GM12878 (cell line): ENCODE measurements at regions not wholly inside any gene's neighbourhood (a gene's known extent, or its start where the extent isn't known, plus 50 kb on each side); places are given as distances from the start of the nearest gene placed in this dataset.

ENCODE experiments used
- ATAC-seq: fragments of 200-7000 bp; cut with Tn5 transposase; 3 replicates; pipeline ENCODE4 v1.9.1; 2020; ENCODE audit warnings: mild to moderate bottlenecking, moderate library complexity
- BruUV-seq: library from RNA; stranded (reverse); fragments of 400-500 nt; replicated peaks from 2 replicates; lab custom pipeline; 2021; lab: Mats Ljungman, UMichigan
- CTCF ChIA-PET: fragments of 300-600 bp; sonication (Branson Sonifier 250); formaldehyde crosslinking; extraction: SDS; loops from one replicate; lab custom pipeline; 2021; ENCODE audit warnings: inconsistent platforms; lab: Yijun Ruan, JAX
- POLR2A ChIA-PET: fragments of 350-600 bp; formaldehyde crosslinking; extraction: SDS; loops from one replicate; lab custom pipeline; 2021; ENCODE audit warnings: inconsistent platforms; lab: Charles Lee
- RAD21 ChIA-PET: fragments of 300-600 bp; sonication (Branson Sonifier 250); formaldehyde crosslinking; loops from one replicate; lab custom pipeline; 2023; ENCODE audit warnings: antibody characterized with exemption; ENCODE audit not compliant: unreplicated experiment; lab: Charles Lee
- SMC1A ChIA-PET: fragments of 300-600 bp; sonication (Branson Sonifier 250); formaldehyde crosslinking; loops from one replicate; lab custom pipeline; 2023; ENCODE audit not compliant: unreplicated experiment, uncharacterized antibody; lab: Charles Lee
- DNase-seq: peaks from one replicate; pipeline ENCODE4 v3.0.0-alpha.2; 2011; ENCODE audit warnings: low read depth, low spot score
- FAIRE-seq: peaks from 3 replicates; lab custom pipeline; 2011; peaks lifted over from hg19 to GRCh38; lab: Jason Lieb, UNC
- H2AFZ ChIP-seq: 2 replicates; pipeline ENCODE4 v1.6.0; 2011; ENCODE audit warnings: low read depth, low read length, control low read depth; ENCODE audit not compliant: control insufficient read depth
- H3K27ac ChIP-seq: 2 replicates; pipeline ENCODE4 v1.5.1; 2011; ENCODE audit warnings: control low read depth; ENCODE audit not compliant: control insufficient read depth, insufficient read depth
- H3K27me3 ChIP-seq, 2 experiments: replicated peaks in 1 of 2; 2 replicates each; pipeline versions ENCODE4 v1.6.0 to v1.6.1; 2011; ENCODE audit warnings: low read length in 1 of 2; ENCODE audit not compliant: control insufficient read depth in 2 of 2, insufficient read depth in 2 of 2
- H3K36me3 ChIP-seq, 2 experiments: 2 replicates each; pipeline ENCODE4 v1.5.1; 2011; ENCODE audit warnings: low read length in 1 of 2; ENCODE audit not compliant: control insufficient read depth in 2 of 2, insufficient read depth in 2 of 2
- H3K4me1 ChIP-seq: 2 replicates; pipeline ENCODE4 v1.6.1; 2011; ENCODE audit warnings: mild to moderate bottlenecking, low read length, moderate library complexity, mixed read lengths; ENCODE audit not compliant: control insufficient read depth, insufficient read depth
- H3K4me2 ChIP-seq: 2 replicates; pipeline ENCODE4 v1.6.0; 2011; ENCODE audit warnings: control low read depth; ENCODE audit not compliant: control insufficient read depth, insufficient read depth
- H3K4me3 ChIP-seq: fragments of 200-600 bp; sonication (generic); 2 replicates; pipeline ENCODE4 v1.5.1; 2016
- H3K79me2 ChIP-seq: 2 replicates; pipeline ENCODE4 v1.6.0; 2011; ENCODE audit warnings: low read length; ENCODE audit not compliant: control insufficient read depth, insufficient read depth
- H3K9ac ChIP-seq: 2 replicates; pipeline ENCODE4 v1.8.0; 2011; ENCODE audit warnings: low read length, control low read depth, mixed read lengths; ENCODE audit not compliant: control insufficient read depth, insufficient read depth
- H3K9me3 ChIP-seq: replicated peaks from 3 replicates; pipeline ENCODE4 v1.5.1; 2011; ENCODE audit warnings: mild to moderate bottlenecking, low read length; ENCODE audit not compliant: control insufficient read depth, insufficient read depth
- H4K20me1 ChIP-seq: 2 replicates; pipeline ENCODE4 v1.6.0; 2011; ENCODE audit not compliant: control insufficient read depth, insufficient read depth
- E4F1 ChIP-seq: fragments of 450-650 bp; IDR thresholded peaks from 2 replicates; pipeline ENCODE4 v1.6.1; 2018; ENCODE audit warnings: borderline replicate concordance, mild to moderate bottlenecking; ENCODE audit not compliant: partially characterized antibody
- IRF4 ChIP-seq: IDR thresholded peaks from 2 replicates; pipeline ENCODE4 v1.6.1; 2011; ENCODE audit warnings: low read depth, low read length
- KLF5 ChIP-seq: fragments of 450-650 bp; IDR thresholded peaks from 2 replicates; pipeline ENCODE4 v1.6.1; 2014; ENCODE audit warnings: mild to moderate bottlenecking; ENCODE audit not compliant: partially characterized antibody
- NR2F1 ChIP-seq: fragments of 450-650 bp; conservative IDR thresholded peaks from 2 replicates; pipeline ENCODE4 v1.6.1; 2017; ENCODE audit warnings: mild to moderate bottlenecking
- POLR2AphosphoS2 ChIP-seq: IDR thresholded peaks from 2 replicates; pipeline ENCODE4 v1.6.1; 2011; ENCODE audit warnings: low read depth, mild to moderate bottlenecking, low read length, improper control_type of control experiment, moderate library complexity
- RBBP5 ChIP-seq: fragments of 200-600 bp; sonication (generic); conservative IDR thresholded peaks from 2 replicates; pipeline ENCODE4 v1.6.1; 2016
- RELB ChIP-seq: fragments of 450-650 bp; IDR thresholded peaks from 2 replicates; pipeline ENCODE4 v1.6.1; 2017; ENCODE audit warnings: low read depth, mild to moderate bottlenecking, moderate library complexity
- SREBF2 ChIP-seq: IDR thresholded peaks from 2 replicates; pipeline ENCODE4 v1.6.1; 2012; ENCODE audit warnings: mild to moderate bottlenecking, low read length
- TCF12 ChIP-seq: IDR thresholded peaks from 2 replicates; pipeline ENCODE4 v1.6.1; 2011; ENCODE audit warnings: low read depth, mild to moderate bottlenecking, low read length
- ZBED1 ChIP-seq: IDR thresholded peaks from 2 replicates; pipeline ENCODE4 v1.6.1; 2016; ENCODE audit warnings: borderline replicate concordance
- ZNF207 ChIP-seq: fragments of 450-650 bp; IDR thresholded peaks from 2 replicates; pipeline ENCODE4 v1.6.1; 2014; ENCODE audit warnings: antibody characterized with exemption, mild to moderate bottlenecking, borderline replicate concordance
- ZNF622 ChIP-seq: fragments of 450-650 bp; IDR thresholded peaks from 2 replicates; pipeline ENCODE4 v1.6.1; 2017; ENCODE audit warnings: mild to moderate bottlenecking, inconsistent platforms
- WGBS: methylation state at CpG from one replicate; pipeline ENCODE4 v1.1.6; 2016; ENCODE audit warnings: low lambda C conversion rate; ENCODE audit not compliant: insufficient replicate concordance, insufficient coverage; ENCODE audit errors: missing lambda C conversion rate; 5-methylcytosine and 5-hydroxymethylcytosine counted together
- in situ Hi-C: fragments of 300-500 bp; cut with MboI; formaldehyde crosslinking; loops from 9 replicates; pipeline ENCODE4 v1.14.3; 2018; ENCODE audit warnings: mixed read lengths
- intact Hi-C: fragments of 100-400 bp; cut with micrococcal nuclease; formaldehyde crosslinking; loops from one replicate; pipeline ENCODE4 v1.14.2; 2022; ENCODE audit not compliant: unreplicated experiment

GRCh38 chr2:236658974-236659757 is 89.5 kb downstream of the ACKR3 start:
- in situ Hi-C loops, result no loop called here
- H3K9ac ChIP-seq, result no peak overlapping the region
- POLR2A ChIA-PET, result no interaction called here
- BruUV-seq, result no TSS peak
- no peak for FAIRE-seq
- intact Hi-C loops, result no loop called here
- no peak for DNase-seq
- TF ChIP-seq ZBED1 (no peak), TCF12 (no peak), RELB (no peak), IRF4 (no peak), POLR2AphosphoS2 (no peak), SREBF2 (no peak), E4F1 (no peak), ZNF622 (no peak), KLF5 (no peak), ZNF207 (no peak), RBBP5 (no peak), NR2F1 (no peak)
- no peak overlapping the region for H3K4me3 ChIP-seq
- H4K20me1 ChIP-seq, result no peaks in the 10 kb centered on the region
- H3K36me3 ChIP-seq, result no peaks in the 10 kb centered on the region
- no peaks in the 10 kb centered on the region for H3K9me3 ChIP-seq
- WGBS, result 40% methylated on average over 16 of the region's 16 CpGs
- SMC1A ChIA-PET, result no interaction called here
- ATAC-seq, result no peak
- H3K27ac ChIP-seq, result no peak overlapping the region
- no peaks in the 10 kb centered on the region for H3K4me1 ChIP-seq
- H2AFZ ChIP-seq, result no peak overlapping the region
- RAD21 ChIA-PET, result no interaction called here
- H3K27me3 ChIP-seq, result peaks cover 0 to 3% of the 10 kb centered on the region in 2 experiments; a peak in 1 of 4 replicates
- H3K4me2 ChIP-seq, result no peak overlapping the region
- H3K79me2 ChIP-seq, result no peaks in the 10 kb centered on the region
- CTCF ChIA-PET, result no interaction called here
